ENCODE measurements at regions not wholly inside any gene's neighbourhood (a gene's known extent, or its start where the extent isn't known, plus 50 kb on each side); places are given as distances from the start of the nearest gene placed in this dataset.

DNA sequence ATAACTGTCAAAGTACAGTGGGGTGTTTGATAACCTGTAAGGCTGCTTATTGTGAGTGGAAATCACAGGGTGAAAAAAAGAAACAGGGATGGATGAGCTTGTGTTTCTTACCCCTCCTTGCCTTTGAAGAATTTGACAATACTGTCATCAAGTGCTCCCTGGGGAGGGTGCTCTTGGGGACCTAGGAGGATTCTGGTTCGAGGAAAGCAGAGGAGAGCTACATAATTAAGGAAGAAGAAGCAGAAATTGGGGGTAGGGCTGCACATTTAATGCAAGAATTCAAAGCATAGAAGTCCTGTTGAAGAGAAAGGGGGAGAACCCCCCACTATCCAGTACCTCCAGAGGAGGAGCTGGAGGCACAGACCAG, 208.1 kb upstream of the PHYHIPL start:
- TF ChIP-seq POLR2A (IDR thresholded peaks at IDR 0.05; ENCODE audit: low read depth, low read length): no peak
- TF ChIP-seq SPI1 (IDR thresholded peaks at IDR 0.05; ENCODE audit: low read depth, low read length): no peak
- TF ChIP-seq POLR2AphosphoS5 (IDR thresholded peaks at IDR 0.05; ENCODE audit: low read depth, low read length): no peak

Measured in GM12891 (cell line).